Mesenchymal stem cell (in vitro differentiated cells and primary cell): ENCODE measurements at regions not wholly inside any gene's neighbourhood (a gene's known extent, or its start where the extent isn't known, plus 50 kb on each side); places are given as distances from the start of the nearest gene placed in this dataset.
"Not testable (repeated sequence)": the region's sequence is repeated elsewhere in the genome, so short reads cannot be mapped to it uniquely, and the experiment has no call there.

ENCODE experiments used
- DNase-seq: peaks from one replicate; pipeline ENCODE4 v3.0.0-alpha.2; 2013
- H2AFZ ChIP-seq: one replicate; pipeline ENCODE4 v1.6.1; 2013; ENCODE audit warnings: low read depth, mild to moderate bottlenecking, control low read depth, inconsistent platforms, low read length, moderate library complexity
- H2AK5ac ChIP-seq: 2 replicates; pipeline ENCODE4 v1.6.1; 2013; ENCODE audit warnings: low read length, moderate library complexity, mild to moderate bottlenecking, inconsistent platforms; ENCODE audit not compliant: severe bottlenecking
- H2BK120ac ChIP-seq: one replicate; pipeline ENCODE4 v1.6.1; 2013; ENCODE audit warnings: low read depth, mild to moderate bottlenecking, inconsistent platforms, low read length, moderate library complexity
- H2BK12ac ChIP-seq, 2 experiments: one replicate each; pipeline ENCODE4 v1.6.1; 2013; ENCODE audit warnings: inconsistent platforms in 2 of 2, low read length in 2 of 2, mild to moderate bottlenecking in 2 of 2, moderate library complexity in 2 of 2, control low read depth in 1 of 2
- H2BK15ac ChIP-seq: one replicate; pipeline ENCODE4 v1.6.1; 2013; ENCODE audit warnings: mild to moderate bottlenecking, low read depth, inconsistent platforms; ENCODE audit not compliant: poor library complexity, severe bottlenecking
- H2BK5ac ChIP-seq: 2 replicates; pipeline ENCODE4 v1.6.1; 2013; ENCODE audit warnings: low read depth, mild to moderate bottlenecking, low read length, control low read depth, inconsistent platforms; ENCODE audit not compliant: poor library complexity, severe bottlenecking
- H3K14ac ChIP-seq, 2 experiments: one replicate each; pipeline ENCODE4 v1.6.1; 2013; ENCODE audit warnings: inconsistent platforms in 2 of 2, low read length in 2 of 2, control low read depth in 1 of 2, mild to moderate bottlenecking in 1 of 2, moderate library complexity in 1 of 2
- H3K18ac ChIP-seq, 2 experiments: one replicate each; pipeline ENCODE4 v1.6.1; 2013; ENCODE audit warnings: inconsistent platforms in 2 of 2, low read length in 2 of 2, control low read depth in 1 of 2, low read depth in 1 of 2, mild to moderate bottlenecking in 1 of 2
- H3K23ac ChIP-seq, 2 experiments: one replicate each; pipeline ENCODE4 v1.6.1; 2013; ENCODE audit warnings: inconsistent platforms in 2 of 2, low read length in 2 of 2, mild to moderate bottlenecking in 2 of 2, moderate library complexity in 2 of 2, control low read depth in 1 of 2
- H3K27ac ChIP-seq: 2 replicates; pipeline ENCODE4 v1.5.1; 2013; ENCODE audit warnings: mild to moderate bottlenecking, moderate library complexity, low read length, control low read depth, inconsistent platforms; ENCODE audit not compliant: poor library complexity, severe bottlenecking
- H3K27me3 ChIP-seq, 2 experiments: 2 replicates each; pipeline versions ENCODE4 v1.6.1 to v1.7.0; 2013; ENCODE audit warnings: low read length in 2 of 2, mild to moderate bottlenecking in 2 of 2, moderate library complexity in 2 of 2, control low read depth in 1 of 2, inconsistent platforms in 1 of 2; ENCODE audit not compliant: control insufficient read depth in 1 of 2, insufficient read depth in 1 of 2
- H3K36me3 ChIP-seq, 2 experiments: 2 replicates each; pipeline versions ENCODE4 v1.6.1 to v1.7.0; 2013; ENCODE audit warnings: low read length in 2 of 2, control low read depth in 1 of 2, inconsistent platforms in 1 of 2, low read depth in 1 of 2, mild to moderate bottlenecking in 1 of 2; ENCODE audit not compliant: insufficient read depth in 2 of 2, control insufficient read depth in 1 of 2
- H3K4ac ChIP-seq, 2 experiments: one replicate each; pipeline ENCODE4 v1.6.1; 2013; ENCODE audit warnings: inconsistent platforms in 2 of 2, low read length in 2 of 2, mild to moderate bottlenecking in 2 of 2, moderate library complexity in 2 of 2, control low read depth in 1 of 2, low read depth in 1 of 2
- H3K4me1 ChIP-seq: 2 replicates; pipeline ENCODE4 v1.6.1; 2013; ENCODE audit warnings: low read depth, low read length, control low read depth; ENCODE audit not compliant: control insufficient read depth, insufficient read depth
- H3K4me2 ChIP-seq: 2 replicates; pipeline ENCODE4 v1.6.1; 2013; ENCODE audit warnings: low read length, mild to moderate bottlenecking, inconsistent platforms; ENCODE audit not compliant: poor library complexity, severe bottlenecking
- H3K4me3 ChIP-seq, 2 experiments: 2 replicates each; pipeline versions ENCODE4 v1.5.1 to v1.7.0; 2013; ENCODE audit warnings: low read length in 2 of 2, mild to moderate bottlenecking in 2 of 2, control low read depth in 1 of 2, low read depth in 1 of 2; ENCODE audit not compliant: insufficient read depth in 1 of 2
- H3K79me1 ChIP-seq: replicated peaks from 2 replicates; pipeline ENCODE4 v1.6.1; 2013; ENCODE audit warnings: mild to moderate bottlenecking, control low read depth, low read length, inconsistent platforms; ENCODE audit not compliant: poor library complexity, severe bottlenecking
- H3K9ac ChIP-seq: 2 replicates; pipeline ENCODE4 v1.7.0; 2013; ENCODE audit warnings: mild to moderate bottlenecking, low read length, moderate library complexity
- H3K9me3 ChIP-seq: 2 replicates; pipeline ENCODE4 v1.7.0; 2013; ENCODE audit warnings: mild to moderate bottlenecking, low read length; ENCODE audit not compliant: control insufficient read depth
- H4K8ac ChIP-seq: one replicate; pipeline ENCODE4 v1.6.1; 2013; ENCODE audit warnings: inconsistent platforms, mild to moderate bottlenecking, low read length, moderate library complexity
- H4K91ac ChIP-seq: one replicate; pipeline ENCODE4 v1.6.1; 2013; ENCODE audit warnings: mild to moderate bottlenecking, low read length, inconsistent platforms
- WGBS: methylation state at CpG from one replicate; pipeline ENCODE4 v1.1.7; 2013; ENCODE audit warnings: mixed read lengths; 5-methylcytosine and 5-hydroxymethylcytosine counted together

DNA sequence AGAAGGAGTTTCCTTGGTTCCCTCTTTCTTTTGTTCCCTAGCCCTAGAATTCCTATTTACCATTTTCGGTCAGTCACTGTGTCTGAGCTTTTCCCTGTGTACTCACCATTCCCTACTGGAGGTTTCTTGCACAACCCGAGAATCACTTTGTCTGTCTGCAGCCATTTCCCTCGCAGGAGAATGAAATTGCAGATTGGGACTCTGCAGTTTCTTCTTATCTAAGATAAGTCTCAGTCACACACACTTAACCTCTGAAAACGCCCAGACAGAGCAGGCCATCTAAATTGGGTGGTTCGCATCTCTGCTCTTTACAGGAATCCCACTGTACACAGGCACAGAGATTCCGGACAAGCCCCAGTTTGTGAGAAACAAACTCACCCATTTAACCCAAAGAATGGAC, 58.6 kb upstream of the CNTNAP2 start:
- WGBS: 79% methylated on average over 6 of the region's 6 CpGs
- H2BK120ac ChIP-seq: no peak overlapping the region
- no peak overlapping the region for H2AFZ ChIP-seq
- H2BK12ac ChIP-seq: no peak overlapping the region
- no peaks in the 10 kb centered on the region for H3K79me1 ChIP-seq
- H2BK15ac ChIP-seq: no peak overlapping the region
- H4K8ac ChIP-seq: no peak overlapping the region
- no peaks in the 10 kb centered on the region for H3K27me3 ChIP-seq
- H3K4ac ChIP-seq: no peak overlapping the region
- no peak overlapping the region for H3K23ac ChIP-seq
- no peaks in the 10 kb centered on the region for H3K36me3 ChIP-seq
- no peak overlapping the region for H3K14ac ChIP-seq
- no peak overlapping the region for H3K4me2 ChIP-seq
- H3K9me3 ChIP-seq: peaks cover 5% of the 10 kb centered on the region
- H4K91ac ChIP-seq: no peak overlapping the region
- no peak overlapping the region for H2AK5ac ChIP-seq
- no peak overlapping the region for H3K27ac ChIP-seq
- no peak overlapping the region for H3K9ac ChIP-seq
- no peak overlapping the region for H3K18ac ChIP-seq
- no peak overlapping the region for H2BK5ac ChIP-seq
- H3K4me3 ChIP-seq: no peak overlapping the region
- no peak for DNase-seq
- no peaks in the 10 kb centered on the region for H3K4me1 ChIP-seq

DNA sequence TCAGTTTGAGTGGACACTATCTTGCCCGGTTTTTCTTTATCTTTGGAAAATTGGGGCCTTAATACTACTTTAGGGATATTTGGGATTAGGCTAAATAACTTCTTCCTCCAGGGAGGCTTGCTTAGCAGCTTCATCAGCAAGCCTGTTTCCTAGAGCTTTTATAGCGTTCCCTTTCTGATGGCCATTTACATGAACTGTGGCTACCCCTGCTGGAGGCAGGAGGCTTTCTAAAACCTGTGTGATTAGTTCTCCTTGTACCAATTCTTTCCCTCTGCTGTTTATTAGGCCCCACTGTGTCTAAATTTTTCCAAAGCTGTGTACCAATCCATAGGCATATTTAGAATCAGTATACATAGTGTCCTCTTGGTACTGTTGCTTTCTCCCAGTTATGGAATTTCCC, 61.7 kb upstream of the CNTNAP2 start:
- H3K14ac ChIP-seq: no peak overlapping the region
- H3K9me3 ChIP-seq: peaks cover 9% of the 10 kb centered on the region
- WGBS: 71% methylated on average over 2 of the region's 2 CpGs
- no peak overlapping the region for H3K4me3 ChIP-seq
- no peaks in the 10 kb centered on the region for H3K36me3 ChIP-seq
- H3K27me3 ChIP-seq: no peaks in the 10 kb centered on the region
- H2BK12ac ChIP-seq: no peak overlapping the region
- H4K91ac ChIP-seq: no peak overlapping the region
- no peak overlapping the region for H3K4ac ChIP-seq
- no peak overlapping the region for H3K9ac ChIP-seq
- H3K23ac ChIP-seq: no peak overlapping the region
- no peak overlapping the region for H2AK5ac ChIP-seq
- H2BK15ac ChIP-seq: no peak overlapping the region
- no peak overlapping the region for H2BK5ac ChIP-seq
- H3K79me1 ChIP-seq: no peaks in the 10 kb centered on the region
- no peak overlapping the region for H3K4me2 ChIP-seq
- DNase-seq: no peak
- H3K4me1 ChIP-seq: no peaks in the 10 kb centered on the region
- H4K8ac ChIP-seq: no peak overlapping the region
- no peak overlapping the region for H2AFZ ChIP-seq
- H3K27ac ChIP-seq: no peak overlapping the region
- H3K18ac ChIP-seq: no peak overlapping the region
- no peak overlapping the region for H2BK120ac ChIP-seq

DNA sequence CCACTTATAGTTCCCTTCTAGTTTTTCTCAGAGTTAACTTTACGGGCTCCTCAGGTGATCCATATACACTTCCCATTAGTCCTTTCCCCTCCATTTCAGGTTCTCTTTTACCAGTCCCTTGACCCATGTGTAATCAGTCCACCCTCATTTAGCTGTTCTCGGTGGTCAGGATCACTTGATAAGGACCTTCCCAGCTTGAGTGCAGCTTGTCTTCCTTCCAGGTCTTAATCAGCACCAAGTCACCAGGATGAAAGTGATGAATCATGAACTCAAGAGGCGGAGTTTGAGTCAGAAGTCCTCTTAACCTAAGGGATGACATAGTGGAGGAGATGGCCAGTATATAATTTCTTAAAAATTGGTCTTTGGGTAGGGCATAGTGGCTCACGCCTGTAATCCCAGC, 63.1 kb upstream of the CNTNAP2 start:
- Histone ChIP-seq H4K8ac (no peak overlapping the region), H3K79me1 (no peaks in the 10 kb centered on the region), H3K4me1 (no peaks in the 10 kb centered on the region), H3K36me3 (no peaks in the 10 kb centered on the region), H3K27ac (no peak overlapping the region), H3K4me3 (no peak overlapping the region), H3K4ac (no peak overlapping the region), H3K18ac (no peak overlapping the region), H3K4me2 (no peak overlapping the region), H3K23ac (no peak overlapping the region), H2AK5ac (no peak overlapping the region), H2BK5ac (no peak overlapping the region), H2BK12ac (no peak overlapping the region), H3K27me3 (no peaks in the 10 kb centered on the region), H4K91ac (no peak overlapping the region), H2BK15ac (no peak overlapping the region), H3K14ac (no peak overlapping the region), H3K9me3 (peaks cover 9% of the 10 kb centered on the region), H3K9ac (no peak overlapping the region), H2BK120ac (no peak overlapping the region), H2AFZ (no peak overlapping the region)
- WGBS: 83% methylated on average over 4 of the region's 4 CpGs
- DNase-seq: no peak

DNA sequence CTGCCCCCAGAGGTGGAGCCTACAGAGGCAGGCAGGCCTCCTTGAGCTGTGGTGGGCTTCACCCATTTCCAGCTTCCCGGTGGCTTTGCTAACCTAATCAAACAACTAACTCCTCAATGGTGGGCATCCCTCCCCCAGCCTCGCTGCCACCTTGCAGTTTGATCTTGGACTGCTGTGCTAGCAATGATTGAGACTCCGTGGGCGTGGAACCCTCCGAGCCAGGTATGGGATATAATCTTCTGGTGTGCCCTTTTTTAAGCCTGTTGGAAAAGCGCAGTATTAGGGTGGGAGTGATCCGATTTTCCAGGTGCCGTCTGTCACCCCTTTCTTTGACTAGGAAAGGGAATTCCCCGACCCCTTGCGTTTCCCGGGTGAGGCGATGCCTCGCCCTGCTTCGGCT, 73.3 kb upstream of the CNTNAP2 start:
- DNase-seq, H3K23ac ChIP-seq, H3K4me3 ChIP-seq, H2BK120ac ChIP-seq, H3K9me3 ChIP-seq, H4K91ac ChIP-seq, H3K79me1 ChIP-seq, H2AFZ ChIP-seq, H3K4ac ChIP-seq, H3K27me3 ChIP-seq, H3K4me2 ChIP-seq, H2BK12ac ChIP-seq, H2AK5ac ChIP-seq, H2BK5ac ChIP-seq, H3K14ac ChIP-seq, H3K36me3 ChIP-seq, H3K9ac ChIP-seq, H3K27ac ChIP-seq, H2BK15ac ChIP-seq, H3K18ac ChIP-seq, H3K4me1 ChIP-seq, H4K8ac ChIP-seq: not testable (repeated sequence)
- WGBS: 93% methylated on average over 14 of the region's 14 CpGs
